Stomach (tissue), 4 donors: ENCODE measurements at regions not wholly inside any gene's neighbourhood (a gene's known extent, or its start where the extent isn't known, plus 50 kb on each side); places are given as distances from the start of the nearest gene placed in this dataset.

Experiments used
- EP300 ChIP-seq: sonication (generic); formaldehyde crosslinking; IDR thresholded peaks from one replicate; pipeline ENCODE4 v1.6.1; 2017; ENCODE audit warnings: antibody characterized with exemption
- POLR2A ChIP-seq, 4 donors: fragments of 450-650 bp; IDR thresholded peaks; one replicate each; pipeline ENCODE4 v1.6.1; 2016; ENCODE audit warnings: antibody characterized with exemption in 4 of 4, control low read depth in 2 of 4, mild to moderate bottlenecking in 1 of 4, moderate library complexity in 1 of 4
- POLR2AphosphoS5 ChIP-seq, 3 donors: sonication (generic); formaldehyde crosslinking; IDR thresholded peaks; one replicate each; pipeline ENCODE4 v1.6.1; 2016; ENCODE audit warnings: antibody characterized with exemption in 3 of 3
- TF ChIP-seq, protein P1 (sequence below), 7 experiments: fragments of 450-650 bp in 4 of 7; fragments of 200-600 bp in 3 of 7; sonication (generic) in 3 of 7; IDR thresholded peaks; one replicate each; pipeline ENCODE4 v1.5.1; 2016 to 2019; ENCODE audit warnings: antibody characterized with exemption in 7 of 7, control low read depth in 2 of 7, mild to moderate bottlenecking in 1 of 7

DNA sequence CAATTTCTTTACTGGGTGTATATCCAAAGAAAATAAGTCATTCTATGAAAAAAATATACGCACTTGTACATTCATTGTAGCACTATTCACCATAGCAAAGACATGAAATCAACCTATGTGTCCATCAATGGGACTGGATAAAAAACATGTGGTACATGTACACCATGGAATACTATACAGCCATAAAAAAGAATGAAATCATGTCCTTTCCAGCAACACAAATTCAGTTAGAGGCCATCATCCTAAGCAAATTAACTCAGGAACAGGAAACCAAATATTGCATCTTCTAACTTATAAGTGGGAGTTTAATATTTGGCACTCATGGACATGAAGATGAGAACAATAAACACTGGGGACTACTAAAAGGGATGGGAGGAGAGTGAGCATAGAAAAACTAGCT lies 325.7 kb downstream of the TGFB2 start:
- no peak for TF ChIP-seq EP300
- TF ChIP-seq, protein P1, sequence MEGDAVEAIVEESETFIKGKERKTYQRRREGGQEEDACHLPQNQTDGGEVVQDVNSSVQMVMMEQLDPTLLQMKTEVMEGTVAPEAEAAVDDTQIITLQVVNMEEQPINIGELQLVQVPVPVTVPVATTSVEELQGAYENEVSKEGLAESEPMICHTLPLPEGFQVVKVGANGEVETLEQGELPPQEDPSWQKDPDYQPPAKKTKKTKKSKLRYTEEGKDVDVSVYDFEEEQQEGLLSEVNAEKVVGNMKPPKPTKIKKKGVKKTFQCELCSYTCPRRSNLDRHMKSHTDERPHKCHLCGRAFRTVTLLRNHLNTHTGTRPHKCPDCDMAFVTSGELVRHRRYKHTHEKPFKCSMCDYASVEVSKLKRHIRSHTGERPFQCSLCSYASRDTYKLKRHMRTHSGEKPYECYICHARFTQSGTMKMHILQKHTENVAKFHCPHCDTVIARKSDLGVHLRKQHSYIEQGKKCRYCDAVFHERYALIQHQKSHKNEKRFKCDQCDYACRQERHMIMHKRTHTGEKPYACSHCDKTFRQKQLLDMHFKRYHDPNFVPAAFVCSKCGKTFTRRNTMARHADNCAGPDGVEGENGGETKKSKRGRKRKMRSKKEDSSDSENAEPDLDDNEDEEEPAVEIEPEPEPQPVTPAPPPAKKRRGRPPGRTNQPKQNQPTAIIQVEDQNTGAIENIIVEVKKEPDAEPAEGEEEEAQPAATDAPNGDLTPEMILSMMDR (IDR thresholded peaks at IDR 0.05) = no peak
- no peak for TF ChIP-seq POLR2AphosphoS5 (IDR thresholded peaks at IDR 0.05)
- no peak for TF ChIP-seq POLR2A (IDR thresholded peaks at IDR 0.05)
